NCI-H510A treated with DMSO at 0.1 percent for 48 hours (cell line): ENCODE measurements at regions not wholly inside any gene's neighbourhood (a gene's known extent, or its start where the extent isn't known, plus 50 kb on each side); places are given as distances from the start of the nearest gene placed in this dataset.

Experiments used
- DNase-seq: peaks from one replicate; lab custom pipeline; 2025; lab: John Stamatoyannopoulos, UW

DNA sequence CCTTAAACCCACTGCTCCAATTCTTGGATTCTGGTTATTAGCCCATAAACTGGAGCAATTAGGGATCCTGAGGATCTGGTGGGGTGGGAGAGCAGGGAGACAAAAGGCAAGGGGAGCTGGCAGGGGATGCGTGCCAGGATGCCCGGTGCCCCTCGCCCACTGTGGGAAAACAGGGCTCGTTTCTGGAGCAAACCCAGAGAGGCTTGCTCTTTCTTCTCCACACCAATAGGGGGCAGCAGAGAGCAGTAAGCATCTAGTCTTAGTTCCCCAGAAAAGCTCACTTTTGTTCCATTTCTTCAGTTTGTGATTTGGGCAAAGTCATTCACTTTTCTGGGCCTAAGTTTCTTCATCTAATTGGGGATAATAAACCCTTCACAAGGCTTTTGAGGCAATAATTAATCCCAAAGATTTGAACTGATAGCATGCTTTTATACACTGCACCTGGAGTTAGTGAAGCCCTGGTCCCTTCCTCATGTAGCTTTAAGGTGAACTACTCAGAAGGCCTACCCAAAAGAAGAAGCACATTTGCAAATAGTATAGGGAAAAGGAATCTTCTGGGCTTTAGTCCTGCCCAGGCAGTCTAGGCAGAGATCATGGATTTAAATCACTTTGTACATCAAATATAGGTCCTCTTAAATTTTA lies 160.6 kb upstream of the USP24 start:
- DNase-seq, result no peak

GRCh38 chr1:55374801-55375616 lies 159.8 kb upstream of the USP24 start:
- DNase-seq, result no peak

GRCh38 chr1:55374216-55374615 lies 159.1 kb upstream of the USP24 start:
- DNase-seq, result no peak

DNA sequence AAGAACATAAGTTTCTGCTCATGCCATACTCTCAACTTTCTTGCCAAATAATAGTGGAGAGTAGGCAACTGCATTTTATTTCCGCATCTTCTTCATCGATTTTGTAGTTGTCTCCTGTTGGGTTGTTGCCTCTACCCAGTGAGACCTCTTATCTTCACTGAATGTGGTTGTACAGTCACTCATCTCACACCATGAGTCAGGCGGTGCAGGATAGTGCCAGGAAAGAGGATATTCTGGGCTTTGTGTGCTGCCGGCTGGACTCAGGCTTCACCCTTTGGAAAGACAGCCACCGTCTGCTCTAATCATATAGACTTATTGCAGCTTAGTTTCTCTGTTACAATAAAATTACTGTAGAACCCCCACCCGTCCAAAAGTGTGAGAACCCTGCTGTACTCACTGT lies 154.3 kb upstream of the USP24 start:
- DNase-seq, result no peak

- no peak for DNase-seq
Measured at GRCh38 chr1:55368698-55369097, 153.5 kb upstream of the USP24 start.

DNA sequence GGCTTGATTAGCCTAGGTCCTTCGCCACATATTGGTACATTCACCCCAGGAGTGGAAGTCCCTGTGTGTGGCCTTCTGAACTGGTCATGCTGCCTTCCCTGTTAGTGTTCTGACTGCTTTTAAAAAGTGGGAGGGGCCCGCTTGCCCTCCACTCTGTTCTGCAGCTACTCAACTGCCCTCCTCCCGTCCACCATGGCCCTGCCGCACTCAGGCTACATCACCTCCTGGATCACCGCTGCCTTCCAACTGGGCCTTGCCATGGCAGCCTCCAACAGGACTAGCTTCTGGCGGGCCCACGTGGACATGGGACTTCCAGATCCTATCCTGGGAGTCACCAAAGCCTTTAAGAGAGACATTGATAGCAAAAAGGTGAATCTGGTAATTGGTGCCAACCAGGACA lies 152.1 kb upstream of the USP24 start:
- no peak for DNase-seq

DNA sequence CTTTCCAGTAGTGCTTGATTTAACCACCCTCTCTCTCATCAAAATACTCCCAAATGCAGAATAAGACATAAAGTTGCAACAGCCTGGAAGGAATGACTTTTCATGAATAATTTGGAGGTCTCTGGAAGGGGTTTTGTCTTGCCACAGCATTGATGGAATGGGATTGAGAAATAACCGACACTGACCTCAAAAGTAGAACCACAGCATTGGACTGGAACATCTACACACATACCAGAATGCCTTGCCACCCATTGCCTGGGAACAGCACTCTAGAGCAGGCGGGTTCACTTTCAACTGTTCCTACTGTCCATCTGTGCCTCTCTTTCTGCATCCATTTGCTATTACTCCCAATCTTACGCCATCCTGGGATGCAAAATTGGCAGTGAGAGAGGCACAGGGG lies 149.1 kb upstream of the USP24 start:
- DNase-seq, result no peak

DNA sequence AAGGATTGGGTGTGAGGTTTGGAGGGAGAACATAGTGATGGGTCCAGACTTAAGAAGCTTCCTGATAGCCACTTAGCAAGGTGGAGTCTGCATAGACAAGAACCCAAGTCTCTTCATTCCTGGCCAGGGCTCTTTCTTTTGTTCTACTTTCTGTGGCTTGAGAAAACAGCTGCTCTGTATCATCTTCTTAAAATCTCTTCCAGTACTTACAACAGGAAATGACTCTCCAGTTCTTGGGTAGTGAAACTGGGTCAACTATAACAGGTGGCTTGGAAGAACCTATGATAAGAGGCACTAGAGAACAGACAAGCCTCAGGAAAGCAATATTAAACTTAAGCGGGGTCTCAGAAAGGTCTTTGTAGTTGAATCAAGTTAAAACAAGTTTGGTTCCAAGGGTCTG lies 148.1 kb upstream of the USP24 start:
- DNase-seq, result no peak

DNA sequence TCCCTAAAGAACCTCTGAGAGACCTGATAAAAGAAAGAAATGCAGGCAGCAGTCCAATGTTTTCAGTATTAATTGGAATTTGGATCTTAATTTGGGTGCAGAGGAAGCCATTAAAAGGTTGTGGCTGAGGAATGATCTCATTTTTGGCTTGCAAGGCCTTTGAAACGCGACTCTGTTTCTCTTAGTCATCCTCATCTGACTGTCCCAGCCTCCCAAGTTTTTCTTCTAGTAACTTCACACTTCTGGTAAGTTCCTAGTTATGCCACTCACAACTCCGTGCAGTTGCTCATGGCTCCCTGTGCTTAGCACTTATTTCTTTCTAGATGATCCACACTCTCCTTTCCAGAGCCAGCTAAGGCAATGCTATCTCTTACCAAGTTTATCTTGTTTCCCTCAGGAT lies 147.4 kb upstream of the USP24 start:
- DNase-seq, result no peak

DNA sequence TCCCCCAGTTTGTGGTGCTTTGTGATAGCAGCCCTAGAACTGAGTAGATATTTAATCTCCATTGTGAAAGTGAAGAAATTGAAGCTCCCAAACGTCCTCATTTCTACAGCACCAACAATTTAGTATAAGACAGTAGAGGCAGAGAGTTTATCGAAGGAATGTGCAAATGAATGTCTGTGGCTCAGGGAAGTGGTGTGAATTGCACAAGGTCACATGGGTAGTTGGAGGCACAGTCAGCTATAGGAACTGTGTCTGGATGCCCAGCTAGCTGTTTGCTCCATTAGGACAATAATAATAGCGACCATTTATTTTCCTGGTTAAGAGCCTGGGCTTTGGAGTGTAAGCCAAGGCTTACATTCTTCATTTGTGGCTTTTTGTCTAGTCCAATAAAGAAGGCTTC lies 144.4 kb upstream of the USP24 start:
- no peak for DNase-seq

DNA sequence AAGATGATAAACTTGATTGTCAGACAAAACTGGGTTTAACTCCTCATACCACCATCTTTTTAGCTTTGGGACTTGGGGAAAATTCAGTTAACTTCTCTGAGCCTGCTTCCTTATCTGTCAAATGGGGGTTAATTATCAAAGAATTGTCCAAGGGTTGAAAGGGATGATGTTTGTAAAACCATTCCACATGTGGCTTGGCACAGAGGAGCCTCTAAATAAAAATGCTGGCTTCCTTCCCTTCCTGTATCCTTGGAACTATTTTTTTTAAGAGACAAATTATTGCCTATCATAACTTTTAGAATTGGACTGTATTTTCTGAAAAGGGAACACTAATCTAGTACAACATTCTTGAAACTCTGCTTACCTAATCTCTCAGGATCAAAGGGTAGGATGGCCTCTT lies 143.4 kb upstream of the USP24 start:
- DNase-seq, result no peak

GRCh38 chr1:55355549-55355948 lies 140.4 kb upstream of the USP24 start:
- no peak for DNase-seq

DNA sequence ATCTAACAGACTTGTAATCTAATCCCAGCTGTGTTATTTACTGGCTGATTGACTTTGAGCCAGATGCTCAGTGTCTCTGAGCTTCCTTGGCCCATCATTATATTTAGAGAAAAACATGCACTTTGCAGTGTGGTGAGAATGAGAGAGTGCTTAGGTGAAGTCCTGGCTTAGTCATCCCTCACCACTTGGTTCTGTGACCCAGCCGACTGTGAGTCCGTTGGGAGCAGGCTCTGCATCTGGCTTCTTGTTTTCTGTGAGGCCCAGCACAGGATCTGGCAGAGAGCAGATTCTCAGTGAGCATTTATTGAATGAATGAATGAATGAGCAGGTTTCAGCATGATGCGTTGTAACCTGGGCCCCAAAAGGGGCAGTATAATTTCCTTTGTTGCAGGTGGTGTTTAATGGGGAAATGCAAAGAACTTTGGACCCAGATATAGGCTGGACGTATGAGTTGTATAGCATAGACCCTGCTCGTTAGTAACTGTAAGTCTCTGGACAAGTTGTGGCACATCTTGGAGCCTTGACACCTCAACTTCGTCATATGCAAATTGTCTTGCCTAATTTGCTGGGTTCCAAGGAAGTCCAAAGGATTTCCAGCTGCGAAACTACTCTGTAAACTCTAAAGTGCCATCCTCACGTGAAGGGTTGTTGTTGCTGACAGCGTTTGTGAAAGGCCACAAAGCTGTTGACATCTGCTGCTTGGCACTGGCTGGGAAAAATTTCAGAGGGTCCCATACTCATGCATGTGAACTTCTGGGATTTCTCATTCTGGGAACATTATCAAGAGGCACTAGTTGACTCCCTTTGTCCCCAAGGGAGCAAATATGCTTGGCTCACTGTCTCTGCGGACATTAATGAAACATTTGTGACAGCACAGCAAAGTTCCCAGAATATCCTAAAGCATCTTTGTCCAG lies 138.8 kb upstream of the USP24 start:
- no peak for DNase-seq

GRCh38 chr1:55352811-55353180 lies 137.6 kb upstream of the USP24 start:
- DNase-seq, result no peak

- no peak for DNase-seq
Measured at GRCh38 chr1:55352080-55352810, 137.1 kb upstream of the USP24 start.

- no peak for DNase-seq
Measured at GRCh38 chr1:55348356-55348755, 133.2 kb upstream of the USP24 start.

DNA sequence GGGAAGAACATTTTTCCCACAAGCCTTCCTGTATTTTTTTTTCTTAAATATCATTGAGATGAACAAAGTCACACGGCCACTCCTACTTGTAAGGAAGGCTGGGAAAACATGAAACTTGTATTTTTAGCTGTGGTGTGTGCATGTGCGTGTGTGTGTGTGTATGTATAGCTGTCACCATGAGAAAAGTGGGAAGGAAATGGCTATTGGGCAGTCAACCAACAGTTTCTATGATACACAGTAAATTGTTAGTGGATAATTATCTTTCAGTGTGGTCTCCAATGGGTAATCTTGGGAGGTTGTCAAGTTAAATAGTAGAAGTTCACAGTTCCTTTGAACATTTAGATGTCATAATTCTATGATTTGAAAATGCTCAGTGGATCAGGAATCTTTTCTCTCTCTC lies 132.7 kb upstream of the USP24 start:
- DNase-seq, result no peak

GRCh38 chr1:55347041-55347440 lies 131.9 kb upstream of the USP24 start:
- DNase-seq, result no peak

GRCh38 chr1:55346586-55346985 lies 131.4 kb upstream of the USP24 start:
- no peak for DNase-seq

GRCh38 chr1:55339681-55340080 lies 124.5 kb upstream of the USP24 start:
- DNase-seq, result no peak

GRCh38 chr1:55338448-55338820 lies 123.3 kb upstream of the USP24 start:
- no peak for DNase-seq

- peak; percentile 29 for DNase-seq
Measured at GRCh38 chr1:55337801-55338447, 122.8 kb upstream of the USP24 start.
